LNCaP clone FGC (cell line): ENCODE measurements at regions not wholly inside any gene's neighbourhood (a gene's known extent, or its start where the extent isn't known, plus 50 kb on each side); places are given as distances from the start of the nearest gene placed in this dataset.

ENCODE experiments used
- DNase-seq: peaks from one replicate; pipeline ENCODE4 v3.0.0-alpha.2; 2011; ENCODE audit warnings: low read depth
- H3K4me3 ChIP-seq: 2 replicates; pipeline ENCODE4 v1.5.1; 2011; ENCODE audit warnings: mild to moderate bottlenecking, low read depth, low read length, control low read depth
- CTCF ChIP-seq: IDR thresholded peaks from 2 replicates; pipeline ENCODE4 v1.5.1; 2012; ENCODE audit warnings: mild to moderate bottlenecking; ENCODE audit not compliant: control insufficient read depth, insufficient read depth; ENCODE audit errors: extremely low read depth

GRCh38 chr2:41709702-41710599 is 337.9 kb upstream of the PKDCC start:
- no peak for TF ChIP-seq CTCF
- H3K4me3 ChIP-seq = no peak overlapping the region
- no peak for DNase-seq

- DNase-seq = no peak
- no peak for TF ChIP-seq CTCF
- no peak overlapping the region for H3K4me3 ChIP-seq
Observed at GRCh38 chr2:41710944-41711343, 336.9 kb upstream of the PKDCC start.

- no peak for TF ChIP-seq CTCF
- H3K4me3 ChIP-seq = no peak overlapping the region
- no peak for DNase-seq
Observed at GRCh38 chr2:41711736-41712135, 336.1 kb upstream of the PKDCC start.

GRCh38 chr2:41716497-41716896 is 331.3 kb upstream of the PKDCC start:
- DNase-seq = no peak

GRCh38 chr2:41717839-41718238 is 330.0 kb upstream of the PKDCC start:
- no peak for DNase-seq
- no peak overlapping the region for H3K4me3 ChIP-seq
- no peak for TF ChIP-seq CTCF

More at GRCh38 chr2:41716497-41716896, 331.3 kb upstream of the PKDCC start:
- H3K4me3 ChIP-seq = no peak overlapping the region
- no peak for TF ChIP-seq CTCF

GRCh38 chr2:41718705-41719104 is 329.1 kb upstream of the PKDCC start:
- no peak overlapping the region for H3K4me3 ChIP-seq
- no peak for TF ChIP-seq CTCF
- no peak for DNase-seq

- no peak for DNase-seq
- no peak for TF ChIP-seq CTCF
- no peak overlapping the region for H3K4me3 ChIP-seq
Observed at GRCh38 chr2:41719756-41720155, 328.1 kb upstream of the PKDCC start.
